ENCODE measurements at regions not wholly inside any gene's neighbourhood (a gene's known extent, or its start where the extent isn't known, plus 50 kb on each side); places are given as distances from the start of the nearest gene placed in this dataset.

- dilution Hi-C loops (cut with MboI; ENCODE audit: extremely low pct_ligation_motif_present, low sequenced_read_pairs): no loop called here
- no peak overlapping the region for H3K27ac ChIP-seq (ENCODE audit: insufficient read depth, low read depth, low read length)
- peak; percentile 41 for DNase-seq (ENCODE audit: low read depth, low spot score)
Observed at GRCh38 chr5:74067748-74068541, 441.9 kb downstream of the ARHGEF28 start.

GRCh38 chr5:74064911-74065310 is 438.9 kb downstream of the ARHGEF28 start:
- POLR2A ChIA-PET: no interaction called here
- no peak overlapping the region for H2AFZ ChIP-seq (ENCODE audit: low read depth, low read length)
- TF ChIP-seq FOS (IDR thresholded peaks at IDR 0.05; ENCODE audit: borderline replicate concordance, insufficient read depth, low read length): no peak
- TF ChIP-seq, protein P1, sequence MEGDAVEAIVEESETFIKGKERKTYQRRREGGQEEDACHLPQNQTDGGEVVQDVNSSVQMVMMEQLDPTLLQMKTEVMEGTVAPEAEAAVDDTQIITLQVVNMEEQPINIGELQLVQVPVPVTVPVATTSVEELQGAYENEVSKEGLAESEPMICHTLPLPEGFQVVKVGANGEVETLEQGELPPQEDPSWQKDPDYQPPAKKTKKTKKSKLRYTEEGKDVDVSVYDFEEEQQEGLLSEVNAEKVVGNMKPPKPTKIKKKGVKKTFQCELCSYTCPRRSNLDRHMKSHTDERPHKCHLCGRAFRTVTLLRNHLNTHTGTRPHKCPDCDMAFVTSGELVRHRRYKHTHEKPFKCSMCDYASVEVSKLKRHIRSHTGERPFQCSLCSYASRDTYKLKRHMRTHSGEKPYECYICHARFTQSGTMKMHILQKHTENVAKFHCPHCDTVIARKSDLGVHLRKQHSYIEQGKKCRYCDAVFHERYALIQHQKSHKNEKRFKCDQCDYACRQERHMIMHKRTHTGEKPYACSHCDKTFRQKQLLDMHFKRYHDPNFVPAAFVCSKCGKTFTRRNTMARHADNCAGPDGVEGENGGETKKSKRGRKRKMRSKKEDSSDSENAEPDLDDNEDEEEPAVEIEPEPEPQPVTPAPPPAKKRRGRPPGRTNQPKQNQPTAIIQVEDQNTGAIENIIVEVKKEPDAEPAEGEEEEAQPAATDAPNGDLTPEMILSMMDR (IDR thresholded peaks at IDR 0.05; ENCODE audit: extremely low read depth in 1 of 2, insufficient read depth in 1 of 2, low read depth in 1 of 2, low read length in 2 of 2): no peak
- TF ChIP-seq GATA2 (IDR thresholded peaks at IDR 0.05; ENCODE audit: insufficient read depth, insufficient read length, low read depth, low read length): no peak
- TF ChIP-seq POLR2A (IDR thresholded peaks at IDR 0.05; ENCODE audit: low read depth, low read length): no peak
- no peak for TF ChIP-seq EZH2 (IDR thresholded peaks at IDR 0.05; ENCODE audit: borderline replicate concordance, low read depth, low read length, severe bottlenecking)
- no peak for TF ChIP-seq POLR2AphosphoS5 (IDR thresholded peaks at IDR 0.05; ENCODE audit: insufficient read depth, low read depth, low read length)
- TF ChIP-seq, protein P2, sequence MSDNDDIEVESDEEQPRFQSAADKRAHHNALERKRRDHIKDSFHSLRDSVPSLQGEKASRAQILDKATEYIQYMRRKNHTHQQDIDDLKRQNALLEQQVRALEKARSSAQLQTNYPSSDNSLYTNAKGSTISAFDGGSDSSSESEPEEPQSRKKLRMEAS (IDR thresholded peaks at IDR 0.05; ENCODE audit: insufficient read depth, insufficient read length): no peak
- TF ChIP-seq JUN (IDR thresholded peaks at IDR 0.05; ENCODE audit: borderline replicate concordance, insufficient read depth, insufficient read length, low read depth): no peak
- TF ChIP-seq MYC (IDR thresholded peaks at IDR 0.05; ENCODE audit: low read depth, low read length): no peak
- no peaks in the 10 kb centered on the region for H3K9me1 ChIP-seq (replicated peaks; ENCODE audit: control insufficient read depth, extremely low read depth, insufficient read depth, low read length)
- no TSS peak for BruUV-seq (replicated peaks)
- no peaks in the 10 kb centered on the region for H3K9me3 ChIP-seq (replicated peaks; ENCODE audit: control insufficient read depth, insufficient read depth, low read length)
- H3K79me2 ChIP-seq (ENCODE audit: control insufficient read depth, insufficient read depth, low read length): no peaks in the 10 kb centered on the region
- peaks cover 9% of the 10 kb centered on the region for H3K4me1 ChIP-seq (ENCODE audit: control insufficient read depth, extremely low read depth, insufficient read depth, low read length)
- dilution Hi-C loops (cut with MboI; ENCODE audit: extremely low pct_ligation_motif_present, low sequenced_read_pairs) (no loop called here), intact Hi-C loops (cut with micrococcal nuclease) (no loop called here)
- H3K4me3 ChIP-seq (replicated peaks in 1 of 3; ENCODE audit: insufficient read depth in 1 of 3, low read depth in 1 of 3, low read length in 3 of 3): no peak overlapping the region
- H3K4me2 ChIP-seq (ENCODE audit: insufficient read depth, low read length): no peak overlapping the region
- H3K27me3 ChIP-seq (ENCODE audit: control insufficient read depth in 2 of 2, insufficient read depth in 2 of 2, low read length in 2 of 2): no peaks in the 10 kb centered on the region
- CTCF ChIA-PET: interaction anchor here (0.9 to 2.9 kb wide), 5 partner anchors 8 to 132 kb away, joined by 3 to 9 read pairs (median 4); no protein-coding TSS in a partner anchor
- H3K27ac ChIP-seq (ENCODE audit: insufficient read depth, low read depth, low read length): no peak overlapping the region
- FAIRE-seq (no peak), DNase-seq (ENCODE audit: low read depth, low spot score) (no peak)
- no peaks in the 10 kb centered on the region for H3K36me3 ChIP-seq (ENCODE audit: control insufficient read depth in 2 of 2, extremely low read depth in 1 of 2, insufficient read depth in 2 of 2, low read length in 2 of 2)
- no peak overlapping the region for H3K9ac ChIP-seq (replicated peaks; ENCODE audit: extremely low read depth, insufficient read depth, low read length)
- no peaks in the 10 kb centered on the region for H4K20me1 ChIP-seq (replicated peaks; ENCODE audit: control insufficient read depth, extremely low read depth, insufficient read depth, low read length)

More at GRCh38 chr5:74067748-74068541, 441.9 kb downstream of the ARHGEF28 start:
- Histone ChIP-seq H3K9me1 (replicated peaks; ENCODE audit: control insufficient read depth, extremely low read depth, insufficient read depth, low read length) (no peaks in the 10 kb centered on the region), H3K4me1 (ENCODE audit: control insufficient read depth, extremely low read depth, insufficient read depth, low read length) (peaks cover 9% of the 10 kb centered on the region), H3K79me2 (ENCODE audit: control insufficient read depth, insufficient read depth, low read length) (no peaks in the 10 kb centered on the region), H3K27me3 (ENCODE audit: control insufficient read depth in 2 of 2, insufficient read depth in 2 of 2, low read length in 2 of 2) (no peaks in the 10 kb centered on the region), H3K4me2 (ENCODE audit: insufficient read depth, low read length) (no peak overlapping the region), H4K20me1 (replicated peaks; ENCODE audit: control insufficient read depth, extremely low read depth, insufficient read depth, low read length) (no peaks in the 10 kb centered on the region), H3K4me3 (replicated peaks in 1 of 3; ENCODE audit: insufficient read depth in 1 of 3, low read depth in 1 of 3, low read length in 3 of 3) (no peak overlapping the region), H3K9me3 (replicated peaks; ENCODE audit: control insufficient read depth, insufficient read depth, low read length) (no peaks in the 10 kb centered on the region), H2AFZ (ENCODE audit: low read depth, low read length) (no peak overlapping the region), H3K9ac (replicated peaks; ENCODE audit: extremely low read depth, insufficient read depth, low read length) (no peak overlapping the region), H3K36me3 (ENCODE audit: control insufficient read depth in 2 of 2, extremely low read depth in 1 of 2, insufficient read depth in 2 of 2, low read length in 2 of 2) (no peaks in the 10 kb centered on the region)
- ChIA-PET POLR2A (no interaction called here), CTCF (interaction anchor here (1.3 kb wide), 1 partner anchor 24 kb away, joined by 4 read pairs; no protein-coding TSS in a partner anchor)
- TF ChIP-seq POLR2A (IDR thresholded peaks at IDR 0.05; ENCODE audit: low read depth, low read length): no peak
- peak; percentile 9 for TF ChIP-seq FOS (IDR thresholded peaks at IDR 0.05; ENCODE audit: borderline replicate concordance, insufficient read depth, low read length)
- no peak for TF ChIP-seq JUN (IDR thresholded peaks at IDR 0.05; ENCODE audit: borderline replicate concordance, insufficient read depth, insufficient read length, low read depth)
- BruUV-seq (replicated peaks): no TSS peak
- no peak for FAIRE-seq
- intact Hi-C loops (cut with micrococcal nuclease): no loop called here

All from endothelial cell of umbilical vein (primary cell).